K562 (cell line): ENCODE measurements at regions not wholly inside any gene's neighbourhood (a gene's known extent, or its start where the extent isn't known, plus 50 kb on each side); places are given as distances from the start of the nearest gene placed in this dataset.

Experiments used
- ATAC-seq: fragments of 200-7000 bp; cut with Tn5 transposase; 3 replicates; pipeline ENCODE4 v1.9.1; 2020; ENCODE audit warnings: moderate library complexity
- BruUV-seq: library from RNA; stranded (reverse); fragments of 400-500 nt; replicated peaks from 2 replicates; lab custom pipeline; 2021; lab: Mats Ljungman, UMichigan
- CTCF ChIA-PET: fragments of 300-600 bp; formaldehyde crosslinking; extraction: SDS; loops from one replicate; lab custom pipeline; 2021; ENCODE audit warnings: low intra/inter-chr PET ratio; lab: Yijun Ruan, JAX
- POLR2A ChIA-PET: fragments of 300-600, 350-650 bp; sonication (Branson Sonifier 250); formaldehyde crosslinking; extraction: SDS; loops from one replicate; lab custom pipeline; 2021; ENCODE audit warnings: antibody characterized with exemption, inconsistent platforms; lab: Yijun Ruan, JAX
- DNase-seq, 4 experiments: peaks; one replicate each; pipeline versions ENCODE4 v3.0.0 to v3.0.0-alpha.2; 2011 to 2018; ENCODE audit warnings: low spot score in 3 of 4, mixed read lengths in 3 of 4; ENCODE audit errors: extremely low read depth in 1 of 4
- FAIRE-seq: peaks from 2 replicates; lab custom pipeline; 2011; peaks lifted over from hg19 to GRCh38; lab: Jason Lieb, UNC
- H2AFZ ChIP-seq: 2 replicates; pipeline ENCODE4 v1.6.0; 2011; ENCODE audit warnings: low read depth, low read length, control low read depth, inconsistent platforms
- H3K27ac ChIP-seq: fragments of 200-600 bp; 3 replicates; pipeline ENCODE4 v1.8.0; 2011; ENCODE audit warnings: low read depth, mild to moderate bottlenecking, control low read depth, inconsistent platforms, low read length, moderate library complexity, mixed read lengths; ENCODE audit errors: extremely low read depth
- H3K27me3 ChIP-seq, 2 experiments: fragments of 300-600 bp in 1 of 2; 2 replicates in 1 of 2; 3 replicates in 1 of 2; pipeline versions ENCODE4 v1.6.0 to v1.8.0; 2011; ENCODE audit warnings: inconsistent platforms in 2 of 2, low read length in 2 of 2, mild to moderate bottlenecking in 1 of 2, mixed read lengths in 1 of 2, moderate library complexity in 1 of 2; ENCODE audit not compliant: control insufficient read depth in 2 of 2, insufficient read depth in 2 of 2
- H3K36me3 ChIP-seq: fragments of 300-600 bp; 3 replicates; pipeline ENCODE4 v1.8.0; 2011; ENCODE audit warnings: mild to moderate bottlenecking, low read length, inconsistent platforms; ENCODE audit not compliant: control insufficient read depth, insufficient read depth
- H3K4me1 ChIP-seq, 2 experiments: fragments of 200-600 bp in 1 of 2; replicated peaks in 1 of 2; 2 replicates in 1 of 2; 3 replicates in 1 of 2; pipeline versions ENCODE4 v1.5.1 to v1.8.0; 2011; ENCODE audit warnings: inconsistent platforms in 2 of 2, low read length in 2 of 2, mild to moderate bottlenecking in 1 of 2, mixed read lengths in 1 of 2, moderate library complexity in 1 of 2; ENCODE audit not compliant: control insufficient read depth in 2 of 2, insufficient read depth in 2 of 2
- H3K4me2 ChIP-seq: 2 replicates; pipeline ENCODE4 v1.6.1; 2011; ENCODE audit warnings: low read length, control low read depth, inconsistent platforms, mixed read lengths; ENCODE audit not compliant: insufficient read depth
- H3K4me3 ChIP-seq: fragments of 200-600 bp; sonication (generic), shearing (Covaris generic); 2 replicates; pipeline ENCODE4 v1.5.1; 2016; ENCODE audit warnings: control low read depth, inconsistent platforms
- H3K79me2 ChIP-seq: fragments of 200-600 bp; 3 replicates; pipeline ENCODE4 v1.8.0; 2011; ENCODE audit warnings: low read length, inconsistent platforms; ENCODE audit not compliant: control insufficient read depth, insufficient read depth
- H3K9ac ChIP-seq, 2 experiments: 2 replicates each; pipeline versions ENCODE4 v1.6.0 to v1.6.1; 2011; ENCODE audit warnings: low read depth in 2 of 2, low read length in 2 of 2, control low read depth in 1 of 2, inconsistent platforms in 1 of 2, mild to moderate bottlenecking in 1 of 2, mixed read lengths in 1 of 2; ENCODE audit not compliant: insufficient read depth in 1 of 2
- H3K9me1 ChIP-seq: one replicate; pipeline ENCODE4 v1.6.0; 2011; ENCODE audit warnings: inconsistent platforms, mild to moderate bottlenecking, low read length, moderate library complexity; ENCODE audit not compliant: control insufficient read depth, insufficient read depth
- H3K9me3 ChIP-seq: replicated peaks from 2 replicates; pipeline ENCODE4 v1.5.1; 2011; ENCODE audit warnings: low read depth, low read length, inconsistent platforms; ENCODE audit not compliant: control insufficient read depth, insufficient read depth
- H4K20me1 ChIP-seq: replicated peaks from 2 replicates; pipeline ENCODE4 v1.6.1; 2011; ENCODE audit warnings: low read length, inconsistent platforms, mixed read lengths; ENCODE audit not compliant: control insufficient read depth, insufficient read depth
- GATA2 ChIP-seq: sonication (generic); formaldehyde crosslinking; IDR thresholded peaks from 2 replicates; pipeline ENCODE4 v1.4.0; 2020; ENCODE audit warnings: mild to moderate bottlenecking, missing genetic modification reagents
- GTF2E2 ChIP-seq: fragments of 200-800 bp; sonication (Bioruptor generic); IDR thresholded peaks from 2 replicates; pipeline ENCODE4 v1.6.1; 2016; ENCODE audit warnings: missing genetic modification characterization, missing compliant biosample characterization
- MCM5 ChIP-seq: fragments of 450-650 bp; IDR thresholded peaks from 2 replicates; pipeline ENCODE4 v1.6.1; 2016; ENCODE audit warnings: low read depth
- NCOA2 ChIP-seq, 2 experiments: fragments of 450-650 bp; IDR thresholded peaks; 2 replicates each; pipeline ENCODE4 v1.6.1; 2018; ENCODE audit warnings: mild to moderate bottlenecking in 2 of 2, moderate library complexity in 1 of 2; ENCODE audit not compliant: partially characterized antibody in 2 of 2
- POLR2AphosphoS2 ChIP-seq: IDR thresholded peaks from 2 replicates; pipeline ENCODE4 v1.6.1; 2012; ENCODE audit warnings: low read length, improper control_type of control experiment
- ZNF431 ChIP-seq: sonication (generic); formaldehyde crosslinking; IDR thresholded peaks from 2 replicates; pipeline ENCODE4 v1.8.0; 2022; ENCODE audit warnings: mild to moderate bottlenecking, missing genetic modification reagents
- ZNF830 ChIP-seq: fragments of 250-450 bp; sonication (Bioruptor Pico); IDR thresholded peaks from 2 replicates; pipeline ENCODE4 v1.5.0; 2021; ENCODE audit warnings: mild to moderate bottlenecking
- WGBS: fragments of 100-300 bp; shearing (Covaris generic); methylation state at CpG from one replicate; pipeline ENCODE4 v1.1.6; 2016; ENCODE audit warnings: low coverage, mixed read lengths; ENCODE audit not compliant: insufficient coverage; ENCODE audit errors: missing lambda C conversion rate; 5-methylcytosine and 5-hydroxymethylcytosine counted together
- in situ Hi-C: fragments of 300-500 bp; cut with MboI; formaldehyde crosslinking; loops from 4 replicates; pipeline ENCODE4 v1.15.0; 2018; ENCODE audit warnings: inconsistent platforms, mixed read lengths
- intact Hi-C: fragments of 100-400 bp; cut with micrococcal nuclease; formaldehyde crosslinking; loops from 2 replicates; pipeline ENCODE4 v1.14.2; 2022
- TF ChIP-seq, protein P1 (sequence below): fragments of 250-450 bp; sonication (Bioruptor Pico); IDR thresholded peaks from 2 replicates; pipeline ENCODE4 v1.9.0; 2021; ENCODE audit warnings: mild to moderate bottlenecking
- TF ChIP-seq, protein P2 (sequence below): fragments of 450-650 bp; IDR thresholded peaks from 2 replicates; pipeline ENCODE4 v1.6.1; 2017; ENCODE audit warnings: mild to moderate bottlenecking, moderate library complexity
- TF ChIP-seq, protein P3 (sequence below): sonication (generic); formaldehyde crosslinking; IDR thresholded peaks from 2 replicates; pipeline ENCODE4 v1.8.0; 2023; ENCODE audit warnings: mild to moderate bottlenecking, missing genetic modification reagents
- TF ChIP-seq, protein P4 (sequence below): sonication (generic); formaldehyde crosslinking; IDR thresholded peaks from 2 replicates; pipeline ENCODE4 v1.8.1; 2023; ENCODE audit warnings: mild to moderate bottlenecking, missing genetic modification reagents
- TF ChIP-seq, protein P5 (sequence below), 2 experiments: IDR thresholded peaks; 2 replicates each; pipeline ENCODE4 v1.6.1; 2011; ENCODE audit warnings: borderline replicate concordance in 1 of 2, control low read depth in 1 of 2, low read depth in 1 of 2, low read length in 1 of 2, mild to moderate bottlenecking in 1 of 2, mixed read lengths in 1 of 2, moderate library complexity in 1 of 2; ENCODE audit not compliant: insufficient read depth in 1 of 2, insufficient read length in 1 of 2, poor library complexity in 1 of 2, severe bottlenecking in 1 of 2; ENCODE audit errors: extremely low read depth in 1 of 2

DNA sequence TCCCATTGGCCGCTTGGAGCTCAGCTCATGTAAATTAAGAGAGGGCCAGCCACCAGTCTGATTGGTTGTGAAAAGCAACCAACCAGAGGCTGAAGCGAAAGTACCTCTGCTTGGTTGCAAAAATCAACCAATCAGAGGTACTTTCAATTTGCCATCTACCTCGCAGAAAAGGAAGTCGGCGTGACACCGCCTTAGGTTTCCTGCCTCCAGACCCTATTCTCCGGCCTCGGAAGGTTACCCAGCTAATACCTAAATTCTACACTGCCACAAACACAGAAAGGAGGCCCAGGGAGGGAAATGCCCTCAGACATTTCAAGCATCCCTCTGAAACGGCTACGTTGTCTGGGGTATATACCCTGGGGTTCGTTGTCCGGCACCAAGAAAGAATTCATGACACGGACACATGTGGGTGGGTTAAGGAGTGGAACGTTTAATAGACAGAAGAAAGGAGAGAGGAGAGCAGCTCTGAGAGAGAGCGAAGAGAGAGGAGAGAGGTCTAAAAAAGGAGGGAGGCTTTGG, 481.3 kb downstream of the TMEM114 start:
- intact Hi-C loops: no loop called here
- POLR2A ChIA-PET: interaction anchor here (0.8 to 2.1 kb wide), 11 partner anchors 10 to 507 kb away, joined by 3 to 28 read pairs (median 3); no protein-coding TSS in a partner anchor
- TF ChIP-seq, protein P1, sequence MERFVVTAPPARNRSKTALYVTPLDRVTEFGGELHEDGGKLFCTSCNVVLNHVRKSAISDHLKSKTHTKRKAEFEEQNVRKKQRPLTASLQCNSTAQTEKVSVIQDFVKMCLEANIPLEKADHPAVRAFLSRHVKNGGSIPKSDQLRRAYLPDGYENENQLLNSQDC (CRISPR knock-in tag): no peak
- TF ChIP-seq ZNF830 (CRISPR knock-in tag) (peak; percentile 93), GATA2 (no peak; the same call in 1 of the 2 replicates), ZNF431 (CRISPR knock-in tag) (0 out of 2 replicates have a peak, but pooled peaks have one; percentile 22), GTF2E2 (no peak), POLR2AphosphoS2 (no peak), NCOA2 (IDR thresholded peaks at IDR 0.05; ENCODE audit: partially characterized antibody in 2 of 2) (no peak), MCM5 (no peak)
- TF ChIP-seq, protein P2, sequence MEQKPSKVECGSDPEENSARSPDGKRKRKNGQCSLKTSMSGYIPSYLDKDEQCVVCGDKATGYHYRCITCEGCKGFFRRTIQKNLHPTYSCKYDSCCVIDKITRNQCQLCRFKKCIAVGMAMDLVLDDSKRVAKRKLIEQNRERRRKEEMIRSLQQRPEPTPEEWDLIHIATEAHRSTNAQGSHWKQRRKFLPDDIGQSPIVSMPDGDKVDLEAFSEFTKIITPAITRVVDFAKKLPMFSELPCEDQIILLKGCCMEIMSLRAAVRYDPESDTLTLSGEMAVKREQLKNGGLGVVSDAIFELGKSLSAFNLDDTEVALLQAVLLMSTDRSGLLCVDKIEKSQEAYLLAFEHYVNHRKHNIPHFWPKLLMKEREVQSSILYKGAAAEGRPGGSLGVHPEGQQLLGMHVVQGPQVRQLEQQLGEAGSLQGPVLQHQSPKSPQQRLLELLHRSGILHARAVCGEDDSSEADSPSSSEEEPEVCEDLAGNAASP: no peak
- TF ChIP-seq, protein P3, sequence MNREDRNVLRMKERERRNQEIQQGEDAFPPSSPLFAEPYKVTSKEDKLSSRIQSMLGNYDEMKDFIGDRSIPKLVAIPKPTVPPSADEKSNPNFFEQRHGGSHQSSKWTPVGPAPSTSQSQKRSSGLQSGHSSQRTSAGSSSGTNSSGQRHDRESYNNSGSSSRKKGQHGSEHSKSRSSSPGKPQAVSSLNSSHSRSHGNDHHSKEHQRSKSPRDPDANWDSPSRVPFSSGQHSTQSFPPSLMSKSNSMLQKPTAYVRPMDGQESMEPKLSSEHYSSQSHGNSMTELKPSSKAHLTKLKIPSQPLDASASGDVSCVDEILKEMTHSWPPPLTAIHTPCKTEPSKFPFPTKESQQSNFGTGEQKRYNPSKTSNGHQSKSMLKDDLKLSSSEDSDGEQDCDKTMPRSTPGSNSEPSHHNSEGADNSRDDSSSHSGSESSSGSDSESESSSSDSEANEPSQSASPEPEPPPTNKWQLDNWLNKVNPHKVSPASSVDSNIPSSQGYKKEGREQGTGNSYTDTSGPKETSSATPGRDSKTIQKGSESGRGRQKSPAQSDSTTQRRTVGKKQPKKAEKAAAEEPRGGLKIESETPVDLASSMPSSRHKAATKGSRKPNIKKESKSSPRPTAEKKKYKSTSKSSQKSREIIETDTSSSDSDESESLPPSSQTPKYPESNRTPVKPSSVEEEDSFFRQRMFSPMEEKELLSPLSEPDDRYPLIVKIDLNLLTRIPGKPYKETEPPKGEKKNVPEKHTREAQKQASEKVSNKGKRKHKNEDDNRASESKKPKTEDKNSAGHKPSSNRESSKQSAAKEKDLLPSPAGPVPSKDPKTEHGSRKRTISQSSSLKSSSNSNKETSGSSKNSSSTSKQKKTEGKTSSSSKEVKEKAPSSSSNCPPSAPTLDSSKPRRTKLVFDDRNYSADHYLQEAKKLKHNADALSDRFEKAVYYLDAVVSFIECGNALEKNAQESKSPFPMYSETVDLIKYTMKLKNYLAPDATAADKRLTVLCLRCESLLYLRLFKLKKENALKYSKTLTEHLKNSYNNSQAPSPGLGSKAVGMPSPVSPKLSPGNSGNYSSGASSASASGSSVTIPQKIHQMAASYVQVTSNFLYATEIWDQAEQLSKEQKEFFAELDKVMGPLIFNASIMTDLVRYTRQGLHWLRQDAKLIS (CRISPR knock-in tag): 0 out of 2 replicates have a peak, but pooled peaks have one; percentile 27
- TF ChIP-seq, protein P4, sequence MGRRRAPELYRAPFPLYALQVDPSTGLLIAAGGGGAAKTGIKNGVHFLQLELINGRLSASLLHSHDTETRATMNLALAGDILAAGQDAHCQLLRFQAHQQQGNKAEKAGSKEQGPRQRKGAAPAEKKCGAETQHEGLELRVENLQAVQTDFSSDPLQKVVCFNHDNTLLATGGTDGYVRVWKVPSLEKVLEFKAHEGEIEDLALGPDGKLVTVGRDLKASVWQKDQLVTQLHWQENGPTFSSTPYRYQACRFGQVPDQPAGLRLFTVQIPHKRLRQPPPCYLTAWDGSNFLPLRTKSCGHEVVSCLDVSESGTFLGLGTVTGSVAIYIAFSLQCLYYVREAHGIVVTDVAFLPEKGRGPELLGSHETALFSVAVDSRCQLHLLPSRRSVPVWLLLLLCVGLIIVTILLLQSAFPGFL: no peak
- TF ChIP-seq, protein P5, sequence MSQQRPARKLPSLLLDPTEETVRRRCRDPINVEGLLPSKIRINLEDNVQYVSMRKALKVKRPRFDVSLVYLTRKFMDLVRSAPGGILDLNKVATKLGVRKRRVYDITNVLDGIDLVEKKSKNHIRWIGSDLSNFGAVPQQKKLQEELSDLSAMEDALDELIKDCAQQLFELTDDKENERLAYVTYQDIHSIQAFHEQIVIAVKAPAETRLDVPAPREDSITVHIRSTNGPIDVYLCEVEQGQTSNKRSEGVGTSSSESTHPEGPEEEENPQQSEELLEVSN (IDR thresholded peaks at IDR 0.05; ENCODE audit: borderline replicate concordance in 1 of 2, extremely low read depth in 1 of 2, insufficient read depth in 1 of 2, insufficient read length in 1 of 2, low read depth in 1 of 2, low read length in 1 of 2, poor library complexity in 1 of 2, severe bottlenecking in 1 of 2): peak in 1 of 2 experiments; percentile 10

More for the DNA sequence above, 481.3 kb downstream of the TMEM114 start:
- Histone ChIP-seq H3K9ac (peak overlapping the region; percentile 64 to 85; a peak in 3 of 4 replicates), H3K4me3 (peak overlapping the region; percentile 55), H3K4me1 (peaks cover 4 to 14% of the 10 kb centered on the region in 2 experiments; a peak in 4 of 5 replicates), H2AFZ (peak overlapping the region; percentile 51; the same call in 1 of the 2 replicates), H3K27ac (peak overlapping the region; percentile 94), H3K27me3 (no peaks in the 10 kb centered on the region), H3K79me2 (peaks cover 89% of the 10 kb centered on the region), H3K4me2 (peak overlapping the region; percentile 98), H3K9me1 (no peaks in the 10 kb centered on the region), H3K36me3 (peaks cover 52% of the 10 kb centered on the region), H3K9me3 (no peaks in the 10 kb centered on the region), H4K20me1 (peaks cover 5% of the 10 kb centered on the region; the same call in 1 of the 2 replicates)
- DNase-seq (peak; percentile 79 to 91 (median 85)), FAIRE-seq (no peak), ATAC-seq (peak; percentile 81)
- CTCF ChIA-PET: no interaction called here
- WGBS: 1% methylated on average over 15 of the region's 15 CpGs
- no TSS peak for BruUV-seq
- in situ Hi-C loops: no loop called here
